ENCODE measurements at regions not wholly inside any gene's neighbourhood (a gene's known extent, or its start where the extent isn't known, plus 50 kb on each side); places are given as distances from the start of the nearest gene placed in this dataset.
A peak's percentile ranks its signal among the peaks of the same experiment; 100 is the strongest.

DNA sequence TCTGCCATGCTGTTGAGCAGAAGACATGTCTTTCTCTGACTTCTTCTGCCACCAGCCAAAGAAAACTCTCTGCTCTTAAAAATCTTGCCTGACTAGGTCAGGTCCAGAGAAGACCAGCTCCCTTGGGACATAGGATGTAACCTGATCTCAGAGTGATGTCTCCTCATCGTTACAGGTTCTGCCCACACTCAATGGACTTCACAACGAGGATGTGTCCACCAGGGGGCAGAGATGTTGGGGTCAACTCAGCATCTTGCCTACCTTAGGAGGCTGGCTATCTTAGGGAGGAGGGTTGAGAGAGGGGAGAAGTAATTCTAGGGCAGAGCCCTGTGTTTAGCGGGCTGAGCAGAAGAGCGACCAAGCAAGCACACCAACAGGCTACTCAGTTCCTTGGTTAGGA is 207.6 kb upstream of the CDH4 start:
- H3K4me3 ChIP-seq (ENCODE audit: low read depth, low read length) = no peak overlapping the region
- TF ChIP-seq, protein P1, sequence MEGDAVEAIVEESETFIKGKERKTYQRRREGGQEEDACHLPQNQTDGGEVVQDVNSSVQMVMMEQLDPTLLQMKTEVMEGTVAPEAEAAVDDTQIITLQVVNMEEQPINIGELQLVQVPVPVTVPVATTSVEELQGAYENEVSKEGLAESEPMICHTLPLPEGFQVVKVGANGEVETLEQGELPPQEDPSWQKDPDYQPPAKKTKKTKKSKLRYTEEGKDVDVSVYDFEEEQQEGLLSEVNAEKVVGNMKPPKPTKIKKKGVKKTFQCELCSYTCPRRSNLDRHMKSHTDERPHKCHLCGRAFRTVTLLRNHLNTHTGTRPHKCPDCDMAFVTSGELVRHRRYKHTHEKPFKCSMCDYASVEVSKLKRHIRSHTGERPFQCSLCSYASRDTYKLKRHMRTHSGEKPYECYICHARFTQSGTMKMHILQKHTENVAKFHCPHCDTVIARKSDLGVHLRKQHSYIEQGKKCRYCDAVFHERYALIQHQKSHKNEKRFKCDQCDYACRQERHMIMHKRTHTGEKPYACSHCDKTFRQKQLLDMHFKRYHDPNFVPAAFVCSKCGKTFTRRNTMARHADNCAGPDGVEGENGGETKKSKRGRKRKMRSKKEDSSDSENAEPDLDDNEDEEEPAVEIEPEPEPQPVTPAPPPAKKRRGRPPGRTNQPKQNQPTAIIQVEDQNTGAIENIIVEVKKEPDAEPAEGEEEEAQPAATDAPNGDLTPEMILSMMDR (IDR thresholded peaks at IDR 0.05; ENCODE audit: control insufficient read depth, extremely low read depth, insufficient read depth) = 0 out of 2 replicates have a peak, but pooled peaks have one; percentile 7
- DNase-seq (ENCODE audit: low read depth) = no peak

DNA sequence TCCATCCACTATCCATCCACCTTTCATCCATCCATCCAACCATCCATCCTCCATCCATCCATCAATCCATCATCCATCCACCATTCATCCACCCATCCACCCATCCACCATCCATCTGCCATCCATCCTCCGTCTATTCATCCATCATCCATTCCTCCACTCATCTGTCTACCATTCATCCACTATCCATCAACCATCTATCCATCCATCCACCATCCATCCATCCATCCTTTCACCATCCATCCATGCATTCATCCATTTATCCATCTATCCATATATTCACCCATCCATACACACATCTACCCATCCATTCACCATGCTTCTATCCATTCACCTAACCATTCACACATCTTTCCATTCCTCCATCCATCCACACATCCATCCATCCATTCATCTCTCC is 207.0 kb upstream of the CDH4 start:
- no peak overlapping the region for H3K4me3 ChIP-seq (ENCODE audit: low read depth, low read length)
- TF ChIP-seq, protein P1 (IDR thresholded peaks at IDR 0.05; ENCODE audit: control insufficient read depth, extremely low read depth, insufficient read depth) = no peak
- no peak for DNase-seq (ENCODE audit: low read depth)

GRCh38 chr20:61045876-61046585 is 206.0 kb upstream of the CDH4 start:
- DNase-seq (ENCODE audit: low read depth) = no peak
- TF ChIP-seq, protein P1 (IDR thresholded peaks at IDR 0.05; ENCODE audit: control insufficient read depth, extremely low read depth, insufficient read depth) = no peak
- H3K4me3 ChIP-seq (ENCODE audit: low read depth, low read length) = no peak overlapping the region

DNA sequence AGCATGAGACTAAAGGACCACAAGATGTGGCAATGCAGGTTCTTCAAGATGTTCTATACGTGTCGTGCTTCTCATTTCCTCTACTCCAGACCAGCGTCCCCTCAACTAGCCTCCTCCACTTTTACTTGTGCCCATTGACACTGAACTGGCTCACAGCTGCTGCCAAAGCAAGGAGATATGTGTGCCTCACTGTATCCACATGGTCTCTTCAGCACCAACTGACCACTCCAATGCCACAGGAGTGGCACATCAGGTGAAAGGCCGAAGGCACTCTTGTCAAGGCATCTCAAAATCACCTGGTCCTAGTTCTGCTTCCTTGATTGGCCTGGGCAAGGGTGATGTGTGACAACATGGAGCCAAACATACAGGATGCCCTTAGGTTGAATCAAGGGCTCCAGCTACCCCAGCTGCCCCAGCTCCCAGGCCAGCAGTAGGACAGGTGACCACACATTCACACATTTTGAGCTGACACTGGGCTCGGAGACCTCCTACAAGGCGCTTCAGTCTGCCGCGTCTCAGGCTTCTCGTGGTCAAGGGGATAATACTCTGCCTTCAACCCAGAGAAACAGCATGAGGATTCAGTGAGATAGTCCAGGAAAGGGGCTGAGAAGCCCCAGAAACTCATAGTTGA is 205.2 kb upstream of the CDH4 start:
- TF ChIP-seq, protein P1 (IDR thresholded peaks at IDR 0.05; ENCODE audit: control insufficient read depth, extremely low read depth, insufficient read depth) = no peak
- no peak for DNase-seq (ENCODE audit: low read depth)
- no peak overlapping the region for H3K4me3 ChIP-seq (ENCODE audit: low read depth, low read length)

DNA sequence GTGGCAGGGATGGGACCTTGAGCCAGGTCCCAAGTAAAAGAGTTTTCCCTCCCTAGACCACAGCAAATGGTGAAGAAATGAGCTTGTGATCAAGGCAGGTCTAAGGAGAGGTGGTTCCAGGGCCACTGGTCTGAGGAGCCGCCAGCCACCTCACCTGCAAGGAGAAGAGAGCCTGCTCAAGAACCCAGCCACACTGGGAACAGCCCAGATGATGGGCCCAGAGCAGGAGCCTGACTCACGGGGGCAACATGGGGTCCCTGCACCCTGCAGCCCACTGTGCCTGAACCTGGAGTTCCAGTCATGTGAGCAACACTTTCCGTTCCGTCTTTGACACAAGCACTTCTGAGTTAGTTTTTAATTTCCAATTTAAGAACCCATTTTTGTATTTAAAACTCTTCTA is 204.5 kb upstream of the CDH4 start:
- H3K4me3 ChIP-seq (ENCODE audit: low read depth, low read length) = no peak overlapping the region
- TF ChIP-seq, protein P1 (IDR thresholded peaks at IDR 0.05; ENCODE audit: control insufficient read depth, extremely low read depth, insufficient read depth) = no peak
- DNase-seq (ENCODE audit: low read depth) = no peak

- DNase-seq (ENCODE audit: low read depth) = no peak
- TF ChIP-seq, protein P1 (IDR thresholded peaks at IDR 0.05; ENCODE audit: control insufficient read depth, extremely low read depth, insufficient read depth) = no peak
- no peak overlapping the region for H3K4me3 ChIP-seq (ENCODE audit: low read depth, low read length)
Observed at GRCh38 chr20:61048302-61048701, 203.8 kb upstream of the CDH4 start.
